ENCODE measurements at regions not wholly inside any gene's neighbourhood (a gene's known extent, or its start where the extent isn't known, plus 50 kb on each side); places are given as distances from the start of the nearest gene placed in this dataset.

DNA sequence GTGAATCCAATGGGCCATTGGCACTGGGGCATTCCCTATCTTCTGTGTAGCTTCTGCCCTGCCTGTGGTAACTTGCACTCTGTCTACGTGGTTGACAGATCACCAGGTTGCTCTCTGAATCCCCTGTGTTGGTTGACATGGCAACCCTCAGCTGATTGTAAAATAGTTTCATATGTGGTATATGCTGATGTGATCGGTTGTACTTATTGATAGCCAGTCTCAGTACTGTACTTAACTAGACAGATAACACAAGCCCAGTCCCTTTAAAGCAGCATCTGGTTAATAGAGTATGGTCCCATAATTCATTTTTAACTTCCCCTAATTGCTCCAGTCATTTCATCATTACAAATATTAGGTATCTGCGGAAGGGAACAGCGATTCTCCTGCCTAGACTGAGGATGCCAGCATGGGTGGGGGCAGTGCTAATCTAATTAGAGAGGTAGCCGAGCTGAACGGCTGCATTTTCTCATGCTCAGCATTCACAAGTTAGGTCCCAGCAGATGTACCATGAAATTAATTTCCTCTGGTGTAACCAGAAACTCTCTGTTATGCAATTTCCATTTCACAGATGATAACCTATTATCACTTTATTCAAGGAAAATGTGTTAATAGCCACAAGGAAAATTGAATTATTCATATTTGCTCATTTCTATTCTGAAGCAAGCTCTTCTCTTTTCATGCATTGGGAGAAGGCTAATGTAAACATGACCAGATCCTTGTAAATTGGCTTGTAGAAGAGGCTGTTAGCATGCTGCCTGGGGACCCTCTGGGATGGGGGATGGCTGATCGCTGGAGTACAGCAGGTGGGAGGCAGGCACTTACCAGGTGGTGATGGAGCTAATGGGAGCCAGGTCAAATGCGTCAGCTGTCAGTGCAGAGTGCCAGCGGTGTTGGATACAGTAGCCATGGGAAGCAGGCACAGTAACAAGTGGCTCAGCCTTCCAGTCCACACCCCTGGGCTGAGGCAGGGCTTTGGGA is 608.3 kb downstream of the GALR1 start:
- H3K27ac ChIP-seq (ENCODE audit: low read depth in 1 of 2, low read length in 1 of 2), result no peak overlapping the region
- WGBS, result 88% methylated on average over 9 of the region's 9 CpGs
- no peak for DNase-seq (ENCODE audit: low read depth in 6 of 9, low spot score in 9 of 9)
- no peaks in the 10 kb centered on the region for H3K4me1 ChIP-seq (ENCODE audit: control insufficient read depth in 2 of 2, insufficient read depth in 2 of 2, low read length in 2 of 2)
- no peaks in the 10 kb centered on the region for H3K27me3 ChIP-seq (ENCODE audit: control insufficient read depth in 2 of 2, insufficient read depth in 1 of 2, low read length in 1 of 2)
- no peaks in the 10 kb centered on the region for H3K36me3 ChIP-seq (ENCODE audit: control insufficient read depth in 2 of 2, insufficient read depth in 2 of 2, low read length in 1 of 2)
- H3K4me3 ChIP-seq (ENCODE audit: low read length in 2 of 2), result no peak overlapping the region
- H3K9me3 ChIP-seq (ENCODE audit: control insufficient read depth in 2 of 2, insufficient read depth in 1 of 2, low read length in 1 of 2), result no peaks in the 10 kb centered on the region

- no peaks in the 10 kb centered on the region for H3K27me3 ChIP-seq (ENCODE audit: control insufficient read depth in 2 of 2, insufficient read depth in 1 of 2, low read length in 1 of 2)
- H3K36me3 ChIP-seq (ENCODE audit: control insufficient read depth in 2 of 2, insufficient read depth in 2 of 2, low read length in 1 of 2), result no peaks in the 10 kb centered on the region
- H3K4me3 ChIP-seq (ENCODE audit: low read length in 2 of 2), result no peak overlapping the region
- no peaks in the 10 kb centered on the region for H3K9me3 ChIP-seq (ENCODE audit: control insufficient read depth in 2 of 2, insufficient read depth in 1 of 2, low read length in 1 of 2)
- 97% methylated on average over 5 of the region's 5 CpGs for WGBS
- DNase-seq (ENCODE audit: low read depth in 6 of 9, low spot score in 9 of 9), result no peak
- H3K4me1 ChIP-seq (ENCODE audit: control insufficient read depth in 2 of 2, insufficient read depth in 2 of 2, low read length in 2 of 2), result no peaks in the 10 kb centered on the region
- H3K27ac ChIP-seq (ENCODE audit: low read depth in 1 of 2, low read length in 1 of 2), result no peak overlapping the region
These were observed 610.0 kb downstream of the GALR1 start for GRCh38 chr18:77859634-77860033.

DNA sequence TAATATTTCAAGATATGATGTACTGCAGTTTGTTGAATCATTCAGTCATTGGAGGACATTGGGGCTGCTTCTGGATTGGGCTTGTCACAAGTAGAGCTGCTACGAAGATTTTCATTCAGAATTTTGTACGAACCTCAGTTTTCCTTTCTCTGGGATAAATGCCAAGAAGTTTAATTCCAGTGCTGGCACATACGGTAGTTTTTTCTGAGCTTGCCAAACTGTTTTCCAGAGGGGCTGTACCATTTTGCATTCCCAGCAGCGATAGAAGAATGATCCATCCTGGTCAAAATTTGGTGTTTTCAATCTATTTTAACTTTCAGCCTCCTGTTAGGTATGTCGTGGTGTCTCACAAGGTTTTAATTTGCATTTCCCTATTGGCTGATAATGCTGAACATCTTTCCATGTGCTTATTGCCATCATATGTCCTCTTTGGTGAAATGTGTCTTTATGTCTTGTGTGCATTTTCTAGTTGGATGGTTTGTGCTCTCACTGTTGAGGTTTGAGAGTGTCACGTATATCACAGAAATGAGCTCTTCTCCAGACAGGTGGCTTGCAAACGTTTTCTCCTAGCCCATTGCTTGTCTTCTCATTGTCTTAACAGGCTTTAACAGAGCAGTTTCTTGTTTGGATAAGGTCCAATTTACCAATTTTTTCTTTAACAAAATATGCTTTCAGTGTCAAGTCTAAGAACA is 612.6 kb downstream of the GALR1 start:
- 92% methylated on average over 7 of the region's 7 CpGs for WGBS
- H3K4me1 ChIP-seq (ENCODE audit: control insufficient read depth in 2 of 2, insufficient read depth in 2 of 2, low read length in 2 of 2), result no peaks in the 10 kb centered on the region
- H3K4me3 ChIP-seq (ENCODE audit: low read length in 2 of 2), result no peak overlapping the region
- H3K27me3 ChIP-seq (ENCODE audit: control insufficient read depth in 2 of 2, insufficient read depth in 1 of 2, low read length in 1 of 2), result no peaks in the 10 kb centered on the region
- no peak for DNase-seq (ENCODE audit: low read depth in 6 of 9, low spot score in 9 of 9)
- peaks cover 0 to 12% of the 10 kb centered on the region in 2 donors for H3K9me3 ChIP-seq (ENCODE audit: control insufficient read depth in 2 of 2, insufficient read depth in 1 of 2, low read length in 1 of 2)
- no peaks in the 10 kb centered on the region for H3K36me3 ChIP-seq (ENCODE audit: control insufficient read depth in 2 of 2, insufficient read depth in 2 of 2, low read length in 1 of 2)
- H3K27ac ChIP-seq (ENCODE audit: low read depth in 1 of 2, low read length in 1 of 2), result no peak overlapping the region

DNA sequence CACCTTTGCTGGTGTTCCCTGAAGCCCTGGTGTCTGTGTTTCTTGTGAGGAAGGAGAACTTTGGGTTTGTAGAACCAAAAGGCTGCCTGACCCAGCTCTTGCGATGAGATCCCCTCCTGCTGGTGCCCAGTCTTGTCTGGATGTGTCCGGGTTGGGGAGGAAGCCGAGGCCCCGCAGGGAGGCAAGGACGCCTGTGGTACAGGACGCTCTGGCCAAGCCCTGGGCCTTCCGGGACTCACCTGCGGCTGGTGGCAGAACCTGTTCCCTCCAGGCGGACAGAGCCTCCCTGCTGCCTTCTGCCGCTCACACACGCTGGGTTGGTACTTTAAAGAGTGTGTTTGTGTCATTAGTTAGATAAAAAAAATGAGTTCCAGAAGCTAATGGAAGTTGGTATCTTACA is 616.2 kb downstream of the GALR1 start:
- no peak overlapping the region for H3K27ac ChIP-seq (ENCODE audit: low read depth in 1 of 2, low read length in 1 of 2)
- WGBS, result 97% methylated on average over 11 of the region's 11 CpGs
- no peaks in the 10 kb centered on the region for H3K4me1 ChIP-seq (ENCODE audit: control insufficient read depth in 2 of 2, insufficient read depth in 2 of 2, low read length in 2 of 2)
- no peaks in the 10 kb centered on the region for H3K27me3 ChIP-seq (ENCODE audit: control insufficient read depth in 2 of 2, insufficient read depth in 1 of 2, low read length in 1 of 2)
- no peaks in the 10 kb centered on the region for H3K36me3 ChIP-seq (ENCODE audit: control insufficient read depth in 2 of 2, insufficient read depth in 2 of 2, low read length in 1 of 2)
- DNase-seq (ENCODE audit: low read depth in 6 of 9, low spot score in 9 of 9), result no peak
- peaks cover 0 to 16% of the 10 kb centered on the region in 2 donors for H3K9me3 ChIP-seq (ENCODE audit: control insufficient read depth in 2 of 2, insufficient read depth in 1 of 2, low read length in 1 of 2)
- no peak overlapping the region for H3K4me3 ChIP-seq (ENCODE audit: low read length in 2 of 2)

GRCh38 chr18:77866351-77866750 is 616.7 kb downstream of the GALR1 start:
- H3K27ac ChIP-seq (ENCODE audit: low read depth in 1 of 2, low read length in 1 of 2), result no peak overlapping the region
- H3K27me3 ChIP-seq (ENCODE audit: control insufficient read depth in 2 of 2, insufficient read depth in 1 of 2, low read length in 1 of 2), result no peaks in the 10 kb centered on the region
- no peak overlapping the region for H3K4me3 ChIP-seq (ENCODE audit: low read length in 2 of 2)
- no peaks in the 10 kb centered on the region for H3K36me3 ChIP-seq (ENCODE audit: control insufficient read depth in 2 of 2, insufficient read depth in 2 of 2, low read length in 1 of 2)
- peaks cover 0 to 16% of the 10 kb centered on the region in 2 donors for H3K9me3 ChIP-seq (ENCODE audit: control insufficient read depth in 2 of 2, insufficient read depth in 1 of 2, low read length in 1 of 2)
- DNase-seq (ENCODE audit: low read depth in 6 of 9, low spot score in 9 of 9), result no peak
- no peaks in the 10 kb centered on the region for H3K4me1 ChIP-seq (ENCODE audit: control insufficient read depth in 2 of 2, insufficient read depth in 2 of 2, low read length in 2 of 2)
- WGBS, result 85% methylated on average over 8 of the region's 8 CpGs

DNA sequence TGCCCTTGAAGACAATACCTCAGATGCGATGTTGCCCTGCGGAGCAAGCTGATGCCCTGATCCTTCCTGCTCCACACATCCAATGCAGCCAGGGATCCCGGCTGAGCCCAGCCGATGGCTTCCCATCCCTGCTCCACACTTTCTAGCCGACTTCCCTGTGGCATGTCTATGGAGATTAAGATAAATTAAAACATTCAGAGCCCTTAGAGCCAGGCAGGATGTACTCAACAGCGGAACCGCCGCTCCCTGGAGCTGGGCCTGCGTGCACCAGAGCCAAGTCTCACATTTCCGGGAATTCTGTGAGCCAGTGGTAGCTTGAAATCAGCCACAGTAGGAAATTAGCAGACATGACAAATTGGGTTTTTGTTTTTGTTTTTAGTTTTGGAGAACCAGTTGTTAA is 620.6 kb downstream of the GALR1 start:
- WGBS, result 84% methylated on average over 10 of the region's 10 CpGs
- no peak overlapping the region for H3K4me3 ChIP-seq (ENCODE audit: low read length in 2 of 2)
- peaks cover 0 to 16% of the 10 kb centered on the region in 2 donors for H3K9me3 ChIP-seq (ENCODE audit: control insufficient read depth in 2 of 2, insufficient read depth in 1 of 2, low read length in 1 of 2)
- no peaks in the 10 kb centered on the region for H3K27me3 ChIP-seq (ENCODE audit: control insufficient read depth in 2 of 2, insufficient read depth in 1 of 2, low read length in 1 of 2)
- no peaks in the 10 kb centered on the region for H3K4me1 ChIP-seq (ENCODE audit: control insufficient read depth in 2 of 2, insufficient read depth in 2 of 2, low read length in 2 of 2)
- no peaks in the 10 kb centered on the region for H3K36me3 ChIP-seq (ENCODE audit: control insufficient read depth in 2 of 2, insufficient read depth in 2 of 2, low read length in 1 of 2)
- no peak overlapping the region for H3K27ac ChIP-seq (ENCODE audit: low read depth in 1 of 2, low read length in 1 of 2)
- DNase-seq (ENCODE audit: low read depth in 6 of 9, low spot score in 9 of 9), result no peak

GRCh38 chr18:77870894-77871293 is 621.2 kb downstream of the GALR1 start:
- Histone ChIP-seq H3K4me1 (ENCODE audit: control insufficient read depth in 2 of 2, insufficient read depth in 2 of 2, low read length in 2 of 2) (no peaks in the 10 kb centered on the region), H3K4me3 (ENCODE audit: low read length in 2 of 2) (no peak overlapping the region), H3K9me3 (ENCODE audit: control insufficient read depth in 2 of 2, insufficient read depth in 1 of 2, low read length in 1 of 2) (peaks cover 0 to 10% of the 10 kb centered on the region in 2 donors), H3K36me3 (ENCODE audit: control insufficient read depth in 2 of 2, insufficient read depth in 2 of 2, low read length in 1 of 2) (no peaks in the 10 kb centered on the region), H3K27ac (ENCODE audit: low read depth in 1 of 2, low read length in 1 of 2) (no peak overlapping the region), H3K27me3 (ENCODE audit: control insufficient read depth in 2 of 2, insufficient read depth in 1 of 2, low read length in 1 of 2) (no peaks in the 10 kb centered on the region)
- 90% methylated on average over 10 of the region's 10 CpGs for WGBS
- DNase-seq (ENCODE audit: low read depth in 6 of 9, low spot score in 9 of 9), result no peak

DNA sequence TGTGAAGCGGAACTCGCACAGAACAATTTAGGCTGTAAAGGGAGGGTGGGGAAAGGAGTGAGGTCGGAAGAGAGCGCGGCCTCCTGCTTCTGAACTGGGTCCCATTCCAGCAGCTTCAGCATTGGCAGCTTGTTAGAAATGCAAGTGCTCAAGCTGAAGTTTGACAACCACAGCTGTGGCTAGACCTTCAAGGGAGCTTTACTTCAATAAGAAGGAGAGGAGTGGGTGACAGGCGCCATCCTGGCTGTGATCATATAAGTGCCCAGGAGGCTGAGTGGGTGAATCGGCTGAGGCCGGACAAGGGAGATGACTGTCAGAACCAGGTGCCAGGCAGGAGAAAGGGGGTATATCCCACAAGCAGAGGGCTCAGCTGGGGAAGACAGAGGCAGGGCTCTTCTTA is 622.5 kb downstream of the GALR1 start:
- WGBS, result 98% methylated on average over 8 of the region's 8 CpGs
- H3K27me3 ChIP-seq (ENCODE audit: control insufficient read depth in 2 of 2, insufficient read depth in 1 of 2, low read length in 1 of 2), result no peaks in the 10 kb centered on the region
- no peak for DNase-seq (ENCODE audit: low read depth in 6 of 9, low spot score in 9 of 9)
- H3K4me3 ChIP-seq (ENCODE audit: low read length in 2 of 2), result no peak overlapping the region
- H3K9me3 ChIP-seq (ENCODE audit: control insufficient read depth in 2 of 2, insufficient read depth in 1 of 2, low read length in 1 of 2), result peaks cover 0 to 3% of the 10 kb centered on the region in 2 donors
- H3K27ac ChIP-seq (ENCODE audit: low read depth in 1 of 2, low read length in 1 of 2), result no peak overlapping the region
- H3K36me3 ChIP-seq (ENCODE audit: control insufficient read depth in 2 of 2, insufficient read depth in 2 of 2, low read length in 1 of 2), result no peaks in the 10 kb centered on the region
- H3K4me1 ChIP-seq (ENCODE audit: control insufficient read depth in 2 of 2, insufficient read depth in 2 of 2, low read length in 2 of 2), result no peaks in the 10 kb centered on the region

- Histone ChIP-seq H3K4me3 (ENCODE audit: low read length in 2 of 2) (no peak overlapping the region), H3K36me3 (ENCODE audit: control insufficient read depth in 2 of 2, insufficient read depth in 2 of 2, low read length in 1 of 2) (no peaks in the 10 kb centered on the region), H3K9me3 (ENCODE audit: control insufficient read depth in 2 of 2, insufficient read depth in 1 of 2, low read length in 1 of 2) (no peaks in the 10 kb centered on the region), H3K27ac (ENCODE audit: low read depth in 1 of 2, low read length in 1 of 2) (no peak overlapping the region), H3K4me1 (ENCODE audit: control insufficient read depth in 2 of 2, insufficient read depth in 2 of 2, low read length in 2 of 2) (no peaks in the 10 kb centered on the region), H3K27me3 (ENCODE audit: control insufficient read depth in 2 of 2, insufficient read depth in 1 of 2, low read length in 1 of 2) (no peaks in the 10 kb centered on the region)
- 76% methylated on average over 16 of the region's 16 CpGs for WGBS
- DNase-seq (ENCODE audit: low read depth in 6 of 9, low spot score in 9 of 9), result no peak
These were observed 626.7 kb downstream of the GALR1 start for GRCh38 chr18:77876319-77876865.

Measured in thymus (tissue), 11 donors.